NCI-H2081 (cell line): ENCODE measurements at regions not wholly inside any gene's neighbourhood (a gene's known extent, or its start where the extent isn't known, plus 50 kb on each side); places are given as distances from the start of the nearest gene placed in this dataset.

Experiments used
- DNase-seq, 2 experiments: peaks; one replicate each; lab custom pipeline; 2025; lab: John Stamatoyannopoulos, UW

DNA sequence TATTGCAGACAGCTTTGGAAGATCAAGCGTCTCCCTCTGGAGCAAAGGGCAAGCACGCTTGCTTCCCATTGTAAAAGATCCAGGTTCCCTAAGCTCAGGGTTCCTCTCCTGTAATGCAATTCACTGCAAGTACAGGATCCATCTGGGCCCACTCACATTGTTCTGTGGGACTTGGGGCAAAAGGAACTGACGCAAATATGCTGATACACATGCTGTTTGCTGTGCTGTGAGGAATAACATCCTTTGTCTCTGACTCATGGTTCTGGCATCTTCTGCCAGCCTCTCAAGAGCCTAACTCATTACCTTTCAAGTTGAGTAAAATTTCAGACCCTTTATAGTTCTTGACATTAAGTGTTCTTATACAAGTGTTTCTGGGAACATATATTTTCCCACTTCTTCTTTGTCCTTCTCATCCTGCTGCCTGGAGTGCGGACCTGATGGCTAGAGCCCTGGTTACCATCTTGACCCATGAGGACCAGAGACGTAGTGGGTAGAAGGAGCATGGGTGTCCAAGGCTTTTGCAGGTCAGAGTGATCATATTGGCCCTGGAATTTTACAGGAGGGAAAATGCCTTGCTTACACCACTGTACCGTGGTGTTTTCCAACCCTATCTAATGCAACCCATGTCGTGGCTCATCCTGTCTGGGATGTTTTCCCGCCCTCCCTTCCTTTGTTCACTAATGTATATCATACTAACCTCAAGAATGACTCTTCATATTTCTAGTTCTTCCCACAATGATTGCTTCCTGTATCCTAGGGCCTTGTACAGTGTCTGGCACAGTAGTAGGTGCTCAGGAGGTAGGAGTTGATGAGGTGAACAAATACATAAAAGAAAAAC is 145.7 kb upstream of the GLI2 start:
- DNase-seq: no peak

DNA sequence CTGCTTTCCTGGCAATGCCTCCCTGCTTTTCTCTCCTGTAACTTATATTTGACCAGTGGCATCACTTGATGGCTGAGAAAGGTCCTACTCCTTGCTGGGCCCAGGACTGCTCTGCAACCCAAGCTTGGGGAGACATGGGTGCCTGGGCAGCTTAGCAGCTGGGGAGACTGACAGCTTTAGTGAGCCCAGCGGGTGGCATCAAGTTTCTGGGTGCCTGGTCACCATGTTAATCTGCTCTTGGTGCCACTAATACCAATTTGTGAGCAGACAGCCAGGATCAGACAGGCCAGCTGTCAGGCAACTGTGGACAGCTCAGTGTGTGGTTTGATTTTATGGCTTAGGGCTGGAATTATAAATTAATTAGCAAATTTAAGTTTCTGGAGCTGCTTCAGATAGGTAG is 144.8 kb upstream of the GLI2 start:
- DNase-seq: no peak

DNA sequence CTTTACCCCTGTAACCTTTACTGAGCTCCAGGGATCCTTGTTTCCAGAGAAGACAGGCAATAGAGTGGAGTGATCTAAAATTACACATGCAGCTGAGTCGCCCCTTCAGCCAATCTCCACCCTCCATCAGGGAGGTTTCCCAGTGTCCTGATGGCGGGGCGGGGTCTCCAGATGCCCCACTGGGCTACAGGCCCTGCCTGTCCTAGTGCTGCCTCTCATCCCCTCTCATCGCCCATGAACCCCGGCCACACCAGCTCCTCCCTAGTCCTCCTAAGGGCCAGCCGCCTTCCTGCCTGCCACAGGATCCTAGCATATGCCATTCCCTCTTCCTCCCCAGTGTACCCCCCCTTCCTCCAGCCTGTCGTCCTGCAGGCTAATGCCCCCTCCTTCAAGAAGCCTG is 144.1 kb upstream of the GLI2 start:
- no peak for DNase-seq

DNA sequence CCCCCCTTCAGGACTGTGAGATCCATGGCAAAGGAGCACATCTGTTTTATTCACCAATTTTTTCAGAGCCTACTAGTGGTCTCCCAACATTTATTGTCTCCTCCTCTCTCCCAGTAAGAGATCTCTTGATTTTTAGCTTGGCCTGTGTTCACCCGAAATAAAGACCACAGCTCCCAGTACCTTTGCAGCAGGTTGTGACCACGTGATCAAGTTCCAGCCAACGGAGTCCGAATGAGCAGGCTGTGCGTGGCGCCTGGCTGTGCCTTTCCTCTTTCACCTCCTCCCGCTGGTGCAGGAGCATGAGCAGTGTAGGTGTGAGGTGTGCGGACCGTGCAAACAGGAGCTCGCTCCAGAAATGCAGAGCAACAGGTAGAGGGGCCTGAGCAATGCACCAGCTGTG is 143.6 kb upstream of the GLI2 start:
- DNase-seq: no peak

DNA sequence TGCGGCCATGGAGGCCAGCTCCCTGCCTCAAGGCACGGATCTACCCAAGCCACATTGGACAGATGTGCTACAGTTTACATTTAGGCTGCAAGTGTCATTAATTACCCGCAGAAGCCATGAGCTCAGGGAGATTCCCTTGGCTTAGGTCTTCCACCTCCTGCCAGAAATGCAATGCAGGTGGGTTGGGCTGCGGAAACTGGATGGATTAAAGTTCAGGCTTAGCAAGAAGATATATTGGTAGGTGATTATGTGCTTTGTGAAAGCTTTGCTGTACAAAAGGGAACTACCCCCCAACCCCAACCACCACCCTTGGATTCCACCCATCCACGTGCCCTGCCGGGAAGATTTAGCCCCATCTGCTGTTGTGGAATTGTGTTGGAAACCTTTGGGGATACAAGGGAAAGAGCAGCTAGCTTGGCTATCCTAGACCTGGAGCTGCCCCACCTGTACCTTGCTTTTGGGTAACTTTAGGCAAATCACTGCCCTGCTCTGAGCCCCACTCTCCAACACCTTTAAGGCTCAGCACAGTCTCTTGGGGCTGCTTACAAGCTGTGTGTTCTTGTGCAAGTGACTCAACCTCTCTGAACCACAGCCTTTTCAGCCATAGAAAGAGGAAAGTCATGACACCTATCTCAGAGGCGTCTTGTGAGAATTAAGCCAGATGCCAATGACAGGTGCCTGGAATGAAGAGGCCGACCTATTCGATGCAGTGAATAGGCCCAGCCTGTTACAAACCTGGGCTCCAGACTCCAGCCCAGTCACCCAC is 141.6 kb upstream of the GLI2 start:
- no peak for DNase-seq

DNA sequence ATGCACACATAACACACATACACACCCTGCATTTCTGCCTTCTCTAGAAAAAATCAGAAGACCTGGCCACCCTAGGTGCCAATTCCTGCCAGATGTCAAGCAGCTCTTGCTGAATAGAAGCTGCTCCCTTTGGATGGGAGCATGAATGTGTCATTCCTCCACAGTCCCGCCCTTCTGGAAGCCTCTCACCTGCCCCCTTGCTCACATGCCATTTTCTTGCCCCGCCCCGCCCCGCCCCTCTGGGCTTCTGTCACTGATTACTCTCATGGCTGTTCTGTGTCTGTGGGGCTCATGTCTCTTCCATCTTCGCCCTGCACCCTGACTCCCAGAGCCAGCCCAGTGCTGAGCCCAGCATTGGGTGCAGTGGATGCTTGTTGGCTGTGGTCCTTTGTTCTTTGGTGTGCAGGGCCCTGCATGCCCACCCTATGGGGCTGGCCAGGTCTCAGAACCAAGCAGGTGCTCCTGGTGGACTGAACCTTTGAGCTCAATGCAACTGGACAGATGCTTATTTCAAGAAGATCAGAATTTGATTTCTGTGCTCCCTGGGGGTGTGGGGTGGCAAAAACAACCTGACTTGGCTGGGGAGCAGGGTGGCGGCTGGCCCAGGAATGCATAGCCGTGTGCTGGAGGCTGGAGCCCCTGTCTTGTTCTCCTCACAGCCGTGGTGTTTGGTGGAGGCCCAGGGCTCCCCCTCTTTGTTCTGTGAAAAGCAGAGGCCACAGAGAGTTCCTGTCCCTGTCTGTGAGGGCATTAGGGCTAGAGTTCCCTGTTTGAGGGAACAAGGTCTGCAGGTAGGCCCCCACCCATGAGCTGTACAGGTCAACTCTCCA is 140.6 kb upstream of the GLI2 start:
- peak in 1 of 2 experiments; percentile 10 for DNase-seq

DNA sequence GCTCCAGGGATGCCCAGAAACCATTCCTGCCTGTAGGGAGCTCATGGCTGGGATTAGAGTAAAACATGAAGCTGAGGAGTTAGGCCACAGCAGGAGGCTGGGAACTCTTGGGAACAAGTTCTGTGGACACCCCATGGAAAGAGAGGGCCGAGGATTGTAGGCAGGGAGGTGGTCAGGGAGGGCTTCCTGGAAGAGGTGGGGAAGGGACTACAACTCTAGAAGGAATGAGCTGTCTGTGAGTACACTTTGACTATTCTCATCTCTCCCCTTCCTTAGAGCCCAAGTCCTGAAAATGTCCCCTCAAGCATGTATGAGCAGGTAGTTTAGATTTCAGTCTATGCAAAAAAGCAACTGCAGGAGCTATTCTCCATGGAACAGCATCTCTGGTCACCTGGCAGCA is 139.9 kb upstream of the GLI2 start:
- DNase-seq: no peak

DNA sequence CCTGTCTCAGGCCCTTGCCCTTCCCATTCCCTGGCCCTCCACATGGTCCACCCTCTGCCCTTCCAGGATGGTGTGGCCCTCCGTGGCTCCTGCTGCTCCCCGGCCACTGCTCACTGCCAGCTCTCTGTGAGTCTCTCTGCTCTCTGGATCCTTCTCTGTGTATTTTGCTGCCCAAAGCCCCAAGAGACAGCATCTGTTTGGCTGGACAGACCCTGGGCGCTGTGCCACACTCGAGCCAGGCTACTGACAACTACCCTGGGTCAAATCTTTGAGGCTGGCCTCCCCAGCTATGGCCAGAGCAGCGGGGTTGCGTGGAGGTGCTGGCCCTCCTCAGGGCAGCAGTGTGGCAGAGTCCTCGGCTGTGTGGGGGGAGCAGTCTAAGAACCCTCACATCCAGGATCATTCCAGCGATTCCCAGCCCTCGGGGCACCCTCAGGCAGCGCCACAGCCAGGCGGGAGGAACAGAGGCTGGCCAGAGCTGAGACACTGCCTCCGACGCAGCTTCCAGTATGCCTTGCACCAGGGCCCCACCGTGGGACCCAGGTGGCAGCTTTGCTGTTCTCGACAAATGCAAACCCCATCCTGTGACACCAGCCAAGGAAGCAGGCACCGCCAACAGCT is 139.4 kb upstream of the GLI2 start:
- DNase-seq: no peak

DNA sequence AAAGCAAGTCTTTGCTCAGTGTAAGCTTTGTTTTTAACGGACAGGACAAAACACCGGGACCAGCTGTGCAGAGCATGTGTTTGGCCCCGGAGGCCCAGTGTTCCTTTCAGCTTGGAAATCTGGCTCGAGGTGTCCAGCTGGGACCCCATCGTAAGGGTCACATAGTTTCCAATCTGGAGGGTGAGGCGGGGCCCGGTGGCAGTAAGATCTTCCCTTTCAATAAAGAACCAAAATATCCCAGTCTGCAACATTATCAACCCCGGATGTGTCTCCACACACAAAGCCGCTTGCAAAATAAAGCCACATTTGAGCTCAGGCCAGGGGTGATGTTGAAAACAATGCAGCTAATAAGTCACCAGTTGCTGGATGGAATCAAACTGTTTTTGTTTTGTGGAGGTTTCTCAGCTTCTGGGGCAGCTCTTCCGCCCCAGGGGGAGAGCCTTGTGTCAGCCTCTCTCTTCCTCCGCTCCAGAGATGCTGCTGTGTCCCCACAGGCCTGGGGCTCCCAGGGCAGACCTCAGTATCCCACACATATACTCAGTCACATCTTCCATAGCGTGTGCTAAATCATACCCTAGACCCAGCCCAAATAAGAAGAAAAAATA is 138.6 kb upstream of the GLI2 start:
- DNase-seq: no peak

DNA sequence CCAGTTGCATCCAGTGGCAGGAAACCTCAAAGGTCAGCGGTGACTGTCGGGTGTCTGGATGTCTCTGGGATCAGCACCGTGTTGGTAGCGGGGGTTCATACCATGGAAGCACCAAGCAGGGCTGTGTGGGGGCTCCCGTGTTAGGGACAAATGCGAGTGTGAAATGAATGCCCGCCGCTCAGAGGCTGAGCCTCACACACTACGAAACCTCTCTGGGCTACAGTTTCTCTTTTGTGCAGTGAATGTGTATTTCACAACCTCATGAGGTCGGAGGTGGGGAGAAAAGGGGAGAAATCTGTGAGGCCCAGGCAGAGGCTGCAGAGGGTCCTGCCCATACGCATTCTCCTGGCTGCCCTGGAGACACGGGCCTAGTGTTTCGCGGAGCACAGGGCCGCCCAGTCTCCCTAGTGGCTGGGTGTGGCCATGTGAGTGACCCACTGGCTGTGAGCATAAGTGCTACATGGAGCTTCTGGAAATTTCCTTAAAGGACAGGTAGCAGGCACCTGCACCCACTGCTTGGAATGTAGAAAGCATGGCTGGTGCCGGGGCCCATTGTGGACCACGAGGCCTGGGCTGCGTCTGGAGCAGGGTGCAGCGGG is 138.0 kb upstream of the GLI2 start:
- DNase-seq: no peak

DNA sequence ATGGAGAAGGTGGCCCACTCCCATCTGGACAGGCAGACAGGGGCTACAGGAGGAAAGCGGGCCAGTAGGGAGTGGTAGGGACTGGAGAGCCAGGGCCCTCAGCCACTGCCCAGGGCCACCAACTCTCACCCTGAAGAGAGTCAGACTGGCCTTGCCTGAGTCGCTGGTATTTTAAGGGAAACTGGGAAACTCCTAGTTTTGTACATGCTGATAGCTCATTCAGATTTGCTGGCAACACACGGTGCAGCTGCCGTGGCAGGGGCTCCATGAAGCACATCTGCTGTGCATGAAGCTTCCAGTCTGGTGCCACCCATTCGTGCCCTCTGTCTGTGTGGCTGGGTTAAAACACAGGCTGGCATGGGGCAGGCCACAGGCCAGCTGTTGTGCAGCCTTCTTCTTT is 137.3 kb upstream of the GLI2 start:
- no peak for DNase-seq

DNA sequence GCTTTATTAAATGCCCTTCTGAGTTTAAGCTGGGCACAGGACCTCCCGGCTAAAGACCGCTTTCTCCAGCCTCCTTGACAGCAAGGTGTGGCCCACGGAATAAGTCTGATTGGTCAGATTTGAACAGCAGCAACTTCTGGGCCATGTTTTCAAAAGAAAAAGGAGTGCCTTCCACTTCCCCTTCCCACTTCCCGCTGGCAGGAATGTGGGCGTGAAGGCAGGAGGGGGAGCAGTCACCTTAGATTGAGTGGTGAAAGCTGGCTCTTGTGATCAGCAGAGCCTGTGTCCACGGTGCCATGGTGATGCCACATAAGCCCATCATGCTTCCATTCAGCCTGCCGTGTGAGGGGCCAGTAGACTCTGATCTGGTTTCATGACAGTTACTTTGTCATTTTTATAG is 136.6 kb upstream of the GLI2 start:
- DNase-seq: no peak

DNA sequence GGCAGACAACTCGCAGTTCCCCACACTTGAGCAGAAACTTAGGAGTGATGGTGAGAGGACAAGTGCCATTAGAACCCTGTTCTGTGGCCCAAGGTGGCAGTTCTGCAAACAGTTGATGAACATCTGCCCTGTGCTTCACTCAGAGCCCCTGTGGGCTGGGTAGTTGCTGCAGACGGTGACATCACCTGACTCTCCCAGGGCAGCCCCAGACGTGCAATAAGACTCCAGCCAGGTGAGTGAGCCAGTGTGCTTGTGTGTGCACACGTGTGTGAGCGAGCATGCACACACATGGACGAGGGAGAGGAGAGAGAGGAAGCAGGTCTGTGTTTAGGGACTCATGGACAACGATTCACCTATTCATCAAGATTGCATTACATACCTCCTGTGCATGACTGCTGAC is 136.0 kb upstream of the GLI2 start:
- DNase-seq: no peak

DNA sequence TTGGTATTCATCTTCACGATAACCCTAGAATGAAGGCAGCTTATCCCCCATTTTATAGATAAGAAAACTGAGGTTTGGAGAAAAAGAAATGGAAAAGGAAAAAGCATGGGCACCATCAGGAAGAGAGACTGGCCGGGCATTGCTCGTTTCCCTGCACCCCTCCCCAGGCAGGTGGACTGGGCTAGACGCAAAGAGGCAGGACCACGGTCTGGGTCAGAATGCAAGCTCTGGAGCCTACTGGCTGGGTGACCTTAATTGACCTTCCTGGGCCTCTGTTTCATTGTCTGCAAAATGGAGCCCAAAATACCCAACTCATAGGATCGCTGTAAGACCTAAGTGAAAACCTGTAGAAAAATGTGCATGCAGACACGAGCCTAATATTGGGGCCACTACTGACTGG is 135.3 kb upstream of the GLI2 start:
- no peak for DNase-seq

DNA sequence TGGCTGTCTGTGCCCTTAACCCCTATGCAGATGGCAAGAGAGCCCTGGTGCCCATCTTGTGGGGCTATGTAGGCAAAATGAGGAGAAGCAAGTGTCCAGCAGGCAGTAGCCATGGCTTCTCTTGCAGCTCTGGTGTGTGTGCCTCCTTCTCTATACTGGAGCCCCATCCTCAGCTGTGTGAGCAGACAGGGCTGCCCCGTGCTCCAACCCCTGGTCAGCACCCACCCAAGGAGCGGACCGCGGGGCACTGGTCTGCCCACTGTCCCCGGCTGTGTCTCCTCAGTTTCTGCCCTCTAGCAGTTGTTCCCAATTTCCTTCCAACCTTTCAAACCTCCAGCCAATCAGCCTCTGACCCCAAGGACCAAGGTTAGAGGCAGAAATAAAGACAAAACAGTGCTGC is 134.9 kb upstream of the GLI2 start:
- no peak for DNase-seq

DNA sequence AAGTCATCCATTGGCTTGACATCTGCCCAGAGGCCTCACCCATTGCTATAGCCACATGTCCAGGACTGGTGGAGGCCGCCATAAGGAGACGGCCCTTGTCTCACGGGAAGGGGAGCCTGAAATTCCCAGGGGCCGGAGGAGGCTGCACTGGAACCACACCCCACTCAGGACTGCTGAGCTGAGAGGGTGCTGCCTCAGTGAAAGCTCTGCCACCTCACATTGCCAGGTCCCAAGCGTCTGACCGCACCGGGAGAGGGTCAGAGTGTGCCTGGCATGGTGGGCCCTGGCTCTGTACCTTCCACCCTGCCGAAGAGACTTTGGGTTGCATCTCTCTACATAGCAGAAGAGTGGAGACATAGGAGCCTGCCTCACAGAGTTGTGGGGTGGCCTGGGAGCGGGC is 134.1 kb upstream of the GLI2 start:
- DNase-seq: no peak

DNA sequence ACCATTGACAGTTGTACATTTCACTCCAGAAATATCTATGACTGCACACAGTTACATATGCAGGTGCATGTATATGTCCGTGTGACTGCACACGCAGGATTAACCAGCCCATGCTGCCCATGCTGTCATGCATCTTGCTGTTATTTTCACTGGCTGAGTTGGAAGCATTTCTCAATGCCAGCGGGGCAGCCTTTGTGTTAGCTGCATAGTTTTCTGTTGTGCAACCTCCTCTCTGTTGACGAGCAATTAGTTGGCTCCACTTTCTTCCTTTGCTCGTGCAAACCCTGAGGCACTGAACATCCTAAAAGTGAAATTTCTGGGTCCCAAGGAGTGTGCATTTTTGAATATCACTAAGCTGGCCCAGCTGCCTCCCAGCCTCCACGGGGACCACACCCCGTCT is 133.4 kb upstream of the GLI2 start:
- no peak for DNase-seq

DNA sequence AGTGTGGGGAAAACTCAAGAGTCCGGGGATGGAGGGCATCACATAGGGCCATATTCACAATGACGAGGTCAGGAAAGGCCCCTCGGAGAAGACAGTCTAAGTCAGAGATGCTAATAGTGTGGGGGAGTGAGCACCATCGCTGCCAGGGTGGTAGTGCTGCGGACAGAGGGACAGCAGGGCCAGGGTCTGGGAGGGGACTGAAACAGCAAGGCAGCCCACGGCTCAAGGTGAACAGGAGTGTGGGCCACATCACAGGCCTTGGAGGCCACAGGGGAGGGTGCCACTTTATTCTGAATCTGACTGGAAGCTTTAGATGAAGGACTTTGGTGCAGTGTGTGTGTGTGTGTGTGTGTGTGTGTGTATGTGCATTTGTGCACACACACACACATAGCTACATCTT is 130.9 kb upstream of the GLI2 start:
- DNase-seq: no peak

DNA sequence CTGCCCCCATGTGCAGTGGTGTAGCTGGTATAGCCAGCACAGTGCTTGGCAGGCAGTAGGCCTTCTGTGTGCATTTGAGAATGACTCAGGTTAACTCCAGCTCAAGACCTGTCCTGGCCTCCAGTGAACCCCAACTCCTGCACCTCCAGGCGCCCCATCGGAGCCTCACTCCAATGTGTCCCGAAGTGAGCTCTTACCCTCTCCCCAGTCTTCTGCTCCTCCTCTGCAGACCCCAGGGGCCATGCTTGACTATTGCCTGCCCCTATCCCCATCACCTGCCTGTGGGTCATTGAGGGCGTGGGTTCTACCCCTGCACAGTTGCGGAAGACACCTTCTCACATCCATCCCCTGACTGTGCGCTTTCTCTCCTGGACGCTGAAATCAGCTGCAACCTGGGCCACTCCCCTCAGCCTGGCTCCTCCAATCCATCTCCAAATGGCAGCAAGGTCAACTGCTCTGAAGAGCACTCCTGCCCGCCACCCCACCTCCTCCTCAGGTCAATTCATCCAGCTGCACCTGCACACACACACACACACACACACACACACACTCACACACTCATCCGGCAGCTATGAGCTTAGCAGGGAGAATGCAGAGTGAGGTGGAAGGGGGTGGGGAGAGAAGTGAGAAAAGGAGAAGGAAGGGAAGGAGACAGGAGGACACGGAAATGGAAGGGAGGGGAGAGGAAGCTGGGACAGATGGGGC is 130.3 kb upstream of the GLI2 start:
- no peak for DNase-seq

DNA sequence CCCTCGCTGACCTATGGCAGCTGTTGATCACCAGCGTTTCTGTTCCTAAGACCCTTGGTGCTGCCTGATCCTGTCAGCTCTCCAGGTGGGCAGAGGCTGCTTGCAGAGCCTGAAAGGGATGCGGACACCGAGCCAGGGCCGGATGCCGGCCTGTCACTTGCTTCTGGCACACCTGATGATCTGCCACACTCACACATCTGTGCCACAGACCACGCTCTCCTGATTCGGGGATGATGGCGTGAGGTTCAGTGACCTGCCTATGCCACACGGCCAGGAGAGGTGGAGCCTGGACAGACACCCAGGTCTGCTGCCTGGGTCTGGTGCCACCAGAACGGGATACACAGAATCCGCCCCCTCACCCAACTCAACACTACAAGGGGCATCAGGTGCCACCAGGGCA is 129.4 kb upstream of the GLI2 start:
- DNase-seq: no peak

DNA sequence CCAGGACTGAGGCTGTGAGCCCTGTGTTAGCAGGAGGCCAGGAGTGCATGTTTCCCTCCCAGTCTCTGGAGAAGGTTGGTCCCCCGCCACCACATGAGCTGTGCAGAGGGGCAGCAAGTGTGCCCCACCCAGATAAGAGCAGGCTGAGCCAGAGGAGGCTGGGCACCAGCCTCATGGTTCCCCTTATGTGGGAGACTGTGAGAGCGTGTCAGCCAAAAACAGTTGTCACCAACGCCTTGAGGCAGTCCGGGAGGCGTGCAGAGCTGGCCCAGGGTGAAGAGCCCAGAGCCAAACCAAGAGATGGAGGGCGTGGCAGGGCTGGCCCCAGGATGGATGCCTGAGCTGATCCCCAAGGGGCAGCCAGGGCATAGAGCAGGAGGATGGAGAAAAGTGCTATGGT is 128.7 kb upstream of the GLI2 start:
- DNase-seq: no peak
